Activated T-helper 1 cell treated with anti-CD3 and anti-CD28 coated beads, Interleukin-12 subunit alpha, Interleukin-12 subunit beta, Interleukin-2, Interleukin-4 antibody, amounts not matched to agents 30 ng/mL and 10 ng/mL and 1 ng/mL, durations not matched to agents 14 hours and 24 hours and 36 hours (primary cell): ENCODE measurements at regions not wholly inside any gene's neighbourhood (a gene's known extent, or its start where the extent isn't known, plus 50 kb on each side); places are given as distances from the start of the nearest gene placed in this dataset.

Source experiments
- DNase-seq: peaks from one replicate; pipeline ENCODE4 v3.0.0; 2021; ENCODE audit warnings: low spot score
- H3K27ac Mint-ChIP-seq: one replicate; pipeline ENCODE4 v1.8.0; 2021; ENCODE audit warnings: mild to moderate bottlenecking, mixed read lengths
- H3K27me3 Mint-ChIP-seq: one replicate; pipeline ENCODE4 v1.8.0; 2022; ENCODE audit warnings: mild to moderate bottlenecking, moderate library complexity, mixed read lengths; ENCODE audit not compliant: insufficient read depth
- H3K36me3 Mint-ChIP-seq: one replicate; pipeline ENCODE4 v1.8.0; 2021; ENCODE audit warnings: low read depth, mixed read lengths
- H3K4me1 Mint-ChIP-seq: one replicate; pipeline ENCODE4 v1.8.0; 2021; ENCODE audit warnings: low read depth, mixed read lengths
- H3K4me3 Mint-ChIP-seq: one replicate; pipeline ENCODE4 v1.8.0; 2021; ENCODE audit warnings: mild to moderate bottlenecking, moderate library complexity, mixed read lengths
- H3K9me3 Mint-ChIP-seq: one replicate; pipeline ENCODE4 v1.8.0; 2021; ENCODE audit warnings: mixed read lengths
- intact Hi-C: fragments of 100-400 bp; cut with micrococcal nuclease; formaldehyde crosslinking; loops from one replicate; pipeline ENCODE4 v1.15.1; 2024

GRCh38 chr4:13201241-13201640 is 282.9 kb downstream of the RAB28 start:
- no peak overlapping the region for H3K27ac Mint-ChIP-seq
- peaks cover 2% of the 10 kb centered on the region for H3K27me3 Mint-ChIP-seq
- no peak overlapping the region for H3K4me3 Mint-ChIP-seq
- intact Hi-C loops, result no loop called here
- H3K4me1 Mint-ChIP-seq, result no peaks in the 10 kb centered on the region
- H3K9me3 Mint-ChIP-seq, result no peaks in the 10 kb centered on the region
- H3K36me3 Mint-ChIP-seq, result no peaks in the 10 kb centered on the region
- DNase-seq, result no peak

- Mint-ChIP-seq H3K27ac (no peak overlapping the region), H3K27me3 (peaks cover 2% of the 10 kb centered on the region), H3K4me1 (no peaks in the 10 kb centered on the region), H3K9me3 (no peaks in the 10 kb centered on the region), H3K4me3 (no peak overlapping the region), H3K36me3 (no peaks in the 10 kb centered on the region)
- DNase-seq, result no peak
- intact Hi-C loops, result no loop called here
These were observed 287.4 kb downstream of the RAB28 start for GRCh38 chr4:13196721-13197120.

GRCh38 chr4:13193662-13194061 is 290.5 kb downstream of the RAB28 start:
- Mint-ChIP-seq H3K9me3 (no peaks in the 10 kb centered on the region), H3K27ac (no peak overlapping the region), H3K27me3 (no peaks in the 10 kb centered on the region), H3K4me1 (no peaks in the 10 kb centered on the region), H3K36me3 (no peaks in the 10 kb centered on the region), H3K4me3 (no peak overlapping the region)
- DNase-seq, result no peak
- intact Hi-C loops, result no loop called here

- no peaks in the 10 kb centered on the region for H3K36me3 Mint-ChIP-seq
- no peak for DNase-seq
- H3K4me1 Mint-ChIP-seq, result no peaks in the 10 kb centered on the region
- H3K27ac Mint-ChIP-seq, result no peak overlapping the region
- H3K27me3 Mint-ChIP-seq, result no peaks in the 10 kb centered on the region
- intact Hi-C loops, result no loop called here
- H3K9me3 Mint-ChIP-seq, result peaks cover 5% of the 10 kb centered on the region
- no peak overlapping the region for H3K4me3 Mint-ChIP-seq
These were observed 293.9 kb downstream of the RAB28 start for GRCh38 chr4:13190093-13190721.

- Mint-ChIP-seq H3K27me3 (no peaks in the 10 kb centered on the region), H3K27ac (no peak overlapping the region), H3K36me3 (no peaks in the 10 kb centered on the region), H3K4me3 (no peak overlapping the region), H3K4me1 (no peaks in the 10 kb centered on the region), H3K9me3 (peaks cover 5% of the 10 kb centered on the region)
- DNase-seq, result no peak
- intact Hi-C loops, result no loop called here
These were observed 299.9 kb downstream of the RAB28 start for GRCh38 chr4:13184199-13184598.

GRCh38 chr4:13182133-13182532 is 302.0 kb downstream of the RAB28 start:
- intact Hi-C loops, result no loop called here
- no peak overlapping the region for H3K27ac Mint-ChIP-seq
- peaks cover 5% of the 10 kb centered on the region for H3K9me3 Mint-ChIP-seq
- no peaks in the 10 kb centered on the region for H3K27me3 Mint-ChIP-seq
- H3K4me1 Mint-ChIP-seq, result no peaks in the 10 kb centered on the region
- no peak for DNase-seq
- no peaks in the 10 kb centered on the region for H3K36me3 Mint-ChIP-seq
- no peak overlapping the region for H3K4me3 Mint-ChIP-seq

GRCh38 chr4:13181681-13182080 is 302.5 kb downstream of the RAB28 start:
- Mint-ChIP-seq H3K27me3 (no peaks in the 10 kb centered on the region), H3K9me3 (peaks cover 5% of the 10 kb centered on the region), H3K4me3 (no peak overlapping the region), H3K4me1 (no peaks in the 10 kb centered on the region), H3K36me3 (no peaks in the 10 kb centered on the region), H3K27ac (no peak overlapping the region)
- intact Hi-C loops, result no loop called here
- DNase-seq, result no peak

- H3K9me3 Mint-ChIP-seq, result peaks cover 4% of the 10 kb centered on the region
- H3K4me1 Mint-ChIP-seq, result no peaks in the 10 kb centered on the region
- no peaks in the 10 kb centered on the region for H3K27me3 Mint-ChIP-seq
- H3K36me3 Mint-ChIP-seq, result no peaks in the 10 kb centered on the region
- no peak overlapping the region for H3K4me3 Mint-ChIP-seq
- intact Hi-C loops, result no loop called here
- H3K27ac Mint-ChIP-seq, result no peak overlapping the region
- DNase-seq, result no peak
These were observed 303.4 kb downstream of the RAB28 start for GRCh38 chr4:13180701-13181100.

GRCh38 chr4:13178621-13179020 is 305.5 kb downstream of the RAB28 start:
- no peaks in the 10 kb centered on the region for H3K9me3 Mint-ChIP-seq
- no peak overlapping the region for H3K27ac Mint-ChIP-seq
- DNase-seq, result no peak
- intact Hi-C loops, result no loop called here
- no peaks in the 10 kb centered on the region for H3K36me3 Mint-ChIP-seq
- no peaks in the 10 kb centered on the region for H3K27me3 Mint-ChIP-seq
- no peak overlapping the region for H3K4me3 Mint-ChIP-seq
- no peaks in the 10 kb centered on the region for H3K4me1 Mint-ChIP-seq

- H3K27ac Mint-ChIP-seq, result no peak overlapping the region
These were observed 307.4 kb downstream of the RAB28 start for GRCh38 chr4:13176741-13177142.

GRCh38 chr4:13174926-13175325 is 309.2 kb downstream of the RAB28 start:
- no peaks in the 10 kb centered on the region for H3K36me3 Mint-ChIP-seq
- H3K4me3 Mint-ChIP-seq, result no peak overlapping the region
- H3K9me3 Mint-ChIP-seq, result no peaks in the 10 kb centered on the region
- intact Hi-C loops, result no loop called here
- no peak for DNase-seq
- no peaks in the 10 kb centered on the region for H3K27me3 Mint-ChIP-seq
- H3K4me1 Mint-ChIP-seq, result no peaks in the 10 kb centered on the region
- H3K27ac Mint-ChIP-seq, result no peak overlapping the region

More at GRCh38 chr4:13176741-13177142, 307.4 kb downstream of the RAB28 start:
- H3K36me3 Mint-ChIP-seq, result no peaks in the 10 kb centered on the region
- no peak overlapping the region for H3K4me3 Mint-ChIP-seq
- H3K9me3 Mint-ChIP-seq, result no peaks in the 10 kb centered on the region
- no peak for DNase-seq
- H3K27me3 Mint-ChIP-seq, result no peaks in the 10 kb centered on the region
- intact Hi-C loops, result no loop called here
- H3K4me1 Mint-ChIP-seq, result no peaks in the 10 kb centered on the region

- no peaks in the 10 kb centered on the region for H3K36me3 Mint-ChIP-seq
- intact Hi-C loops, result no loop called here
These were observed 310.1 kb downstream of the RAB28 start for GRCh38 chr4:13174001-13174400.

GRCh38 chr4:13171292-13172057 is 312.7 kb downstream of the RAB28 start:
- no peak overlapping the region for H3K4me3 Mint-ChIP-seq
- H3K9me3 Mint-ChIP-seq, result no peaks in the 10 kb centered on the region
- H3K27ac Mint-ChIP-seq, result no peak overlapping the region
- intact Hi-C loops, result no loop called here
- H3K36me3 Mint-ChIP-seq, result no peaks in the 10 kb centered on the region
- H3K27me3 Mint-ChIP-seq, result no peaks in the 10 kb centered on the region
- no peak for DNase-seq
- no peaks in the 10 kb centered on the region for H3K4me1 Mint-ChIP-seq

More at GRCh38 chr4:13174001-13174400, 310.1 kb downstream of the RAB28 start:
- no peak for DNase-seq
- no peak overlapping the region for H3K4me3 Mint-ChIP-seq
- H3K4me1 Mint-ChIP-seq, result no peaks in the 10 kb centered on the region
- no peaks in the 10 kb centered on the region for H3K27me3 Mint-ChIP-seq
- no peaks in the 10 kb centered on the region for H3K9me3 Mint-ChIP-seq
- no peak overlapping the region for H3K27ac Mint-ChIP-seq
